ENCODE measurements at regions not wholly inside any gene's neighbourhood (a gene's known extent, or its start where the extent isn't known, plus 50 kb on each side); places are given as distances from the start of the nearest gene placed in this dataset.

- TF ChIP-seq EZH2phosphoT487 (IDR thresholded peaks at IDR 0.05; ENCODE audit: insufficient read depth, low read depth): no peak
- TF ChIP-seq EZH2 (IDR thresholded peaks at IDR 0.05; ENCODE audit: insufficient read depth, poor library complexity, severe bottlenecking): no peak
Observed at GRCh38 chr14:96143906-96144305, 60.7 kb upstream of the BDKRB2 start.
